Panc1 (cell line): ENCODE measurements at regions not wholly inside any gene's neighbourhood (a gene's known extent, or its start where the extent isn't known, plus 50 kb on each side); places are given as distances from the start of the nearest gene placed in this dataset.

Source experiments
- ATAC-seq: fragments of 200-7000 bp; cut with Tn5 transposase; 2 replicates; pipeline ENCODE4 v1.9.1; 2020; ENCODE audit warnings: mild to moderate bottlenecking, moderate library complexity
- BruUV-seq: library from RNA; stranded (reverse); fragments of 400-500 nt; replicated peaks from 2 replicates; lab custom pipeline; 2021; lab: Mats Ljungman, UMichigan
- CTCF ChIA-PET: fragments of 300-600 bp; sonication (Branson Sonifier 250); formaldehyde crosslinking; loops from one replicate; lab custom pipeline; 2022; ENCODE audit warnings: antibody characterized with exemption; lab: Charles Lee
- POLR2A ChIA-PET: fragments of 300-600 bp; sonication (Branson Sonifier 250); formaldehyde crosslinking; loops from one replicate; lab custom pipeline; 2022; ENCODE audit warnings: antibody characterized with exemption; lab: Charles Lee
- DNase-seq: peaks from one replicate; pipeline ENCODE4 v3.0.0-alpha.2; 2010; ENCODE audit warnings: low read depth, low spot score
- H3K27ac ChIP-seq: 2 replicates; pipeline ENCODE4 v1.5.1; 2011; ENCODE audit warnings: mild to moderate bottlenecking, low read length, inconsistent platforms
- H3K27me3 ChIP-seq: fragments of 200-500 bp; sonication (Bioruptor generic); 2 replicates; pipeline ENCODE4 v1.6.0; 2014; ENCODE audit warnings: low read length, inconsistent platforms; ENCODE audit not compliant: control insufficient read depth, insufficient read depth
- H3K36me3 ChIP-seq: fragments of 200-500 bp; sonication (Bioruptor generic); 2 replicates; pipeline ENCODE4 v1.5.1; 2014; ENCODE audit warnings: inconsistent platforms, mild to moderate bottlenecking, low read length, moderate library complexity; ENCODE audit not compliant: control insufficient read depth, insufficient read depth
- H3K4me1 ChIP-seq: 2 replicates; pipeline ENCODE4 v1.5.1; 2011; ENCODE audit warnings: inconsistent platforms, mild to moderate bottlenecking, low read length, moderate library complexity; ENCODE audit not compliant: control insufficient read depth, insufficient read depth
- H3K4me3 ChIP-seq, 2 experiments: 2 replicates each; pipeline ENCODE4 v1.5.1; 2011 to 2012; ENCODE audit warnings: low read depth in 2 of 2, low read length in 2 of 2, mild to moderate bottlenecking in 2 of 2, inconsistent platforms in 1 of 2, moderate library complexity in 1 of 2
- H3K9me3 ChIP-seq: fragments of 200-500 bp; sonication (Bioruptor generic); 2 replicates; pipeline ENCODE4 v1.5.1; 2014; ENCODE audit warnings: low read depth, mild to moderate bottlenecking, inconsistent platforms, low read length, moderate library complexity; ENCODE audit not compliant: control insufficient read depth, insufficient read depth
- CTCF ChIP-seq: fragments of 450-650 bp; IDR thresholded peaks from 2 replicates; pipeline ENCODE4 v1.5.1; 2017; ENCODE audit warnings: mild to moderate bottlenecking
- POLR2AphosphoS5 ChIP-seq: IDR thresholded peaks from 2 replicates; pipeline ENCODE4 v1.6.1; 2012; ENCODE audit warnings: mild to moderate bottlenecking, low read depth, low read length, moderate library complexity
- REST ChIP-seq, 2 experiments: IDR thresholded peaks; 2 replicates each; pipeline ENCODE4 v1.6.1; 2011 to 2012; ENCODE audit warnings: low read depth in 2 of 2, control low read depth in 1 of 2, low read length in 1 of 2, mild to moderate bottlenecking in 1 of 2, moderate library complexity in 1 of 2; ENCODE audit not compliant: insufficient read depth in 1 of 2
- SIN3A ChIP-seq: IDR thresholded peaks from 2 replicates; pipeline ENCODE4 v1.6.1; 2012; ENCODE audit warnings: low read depth, mild to moderate bottlenecking, low read length, moderate library complexity, borderline replicate concordance; ENCODE audit not compliant: insufficient read depth
- TCF7L2 ChIP-seq: IDR thresholded peaks from 2 replicates; pipeline ENCODE4 v1.6.1; 2011; ENCODE audit warnings: mild to moderate bottlenecking, low read depth, low read length, inconsistent platforms
- in situ Hi-C: cut with HindIII; loops from 2 replicates; pipeline ENCODE4 v1.10.0; 2016; ENCODE audit warnings: low sequenced_read_pairs, low pct_unique_long_range_greater_than_20kb
- intact Hi-C: fragments of 100-400 bp; cut with micrococcal nuclease; formaldehyde crosslinking; loops from one replicate; pipeline ENCODE4 v1.10.0; 2022; ENCODE audit not compliant: unreplicated experiment

GRCh38 chrX:74179499-74179898 lies 124.5 kb upstream of the ZCCHC13 start:
- H3K4me3 ChIP-seq: no peak overlapping the region
- no peaks in the 10 kb centered on the region for H3K27me3 ChIP-seq
- in situ Hi-C loops: no loop called here
- CTCF ChIA-PET: interaction anchor here (0.6 kb wide), 1 partner anchor 166 kb away, joined by 11 read pairs; no protein-coding TSS in a partner anchor
- no TSS peak for BruUV-seq
- H3K9me3 ChIP-seq: peaks cover 3% of the 10 kb centered on the region; the same call in 1 of the 2 replicates
- H3K27ac ChIP-seq: peak overlapping the region; percentile 98
- POLR2A ChIA-PET: no interaction called here
- TF ChIP-seq TCF7L2: peak; percentile 95
- no peak for TF ChIP-seq POLR2AphosphoS5
- TF ChIP-seq SIN3A: no peak
- no peak for TF ChIP-seq CTCF
- peak in 1 of 2 experiments; percentile 17; a peak in 1 of 4 replicates for TF ChIP-seq REST (IDR thresholded peaks at IDR 0.05; ENCODE audit: insufficient read depth in 1 of 2, low read depth in 2 of 2, low read length in 1 of 2)
- no peak for DNase-seq
- no peaks in the 10 kb centered on the region for H3K36me3 ChIP-seq
- H3K4me1 ChIP-seq: peaks cover 34% of the 10 kb centered on the region
- intact Hi-C loops: no loop called here
- ATAC-seq: peak; percentile 79

GRCh38 chrX:74179071-74179470 lies 124.9 kb upstream of the ZCCHC13 start:
- Histone ChIP-seq H3K4me1 (peaks cover 34% of the 10 kb centered on the region), H3K27me3 (no peaks in the 10 kb centered on the region), H3K27ac (peak overlapping the region; percentile 98), H3K4me3 (no peak overlapping the region), H3K9me3 (peaks cover 6% of the 10 kb centered on the region; the same call in 1 of the 2 replicates), H3K36me3 (no peaks in the 10 kb centered on the region)
- in situ Hi-C loops (no loop called here), intact Hi-C loops (no loop called here)
- CTCF ChIA-PET: no interaction called here
- DNase-seq (no peak), ATAC-seq (peak; percentile 59; the same call in 1 of the 2 replicates)
- no TSS peak for BruUV-seq
- TF ChIP-seq POLR2AphosphoS5 (0 out of 2 replicates have a peak, but pooled peaks have one; percentile 24), SIN3A (no peak)
- POLR2A ChIA-PET: no interaction called here

GRCh38 chrX:74178536-74178935 lies 125.4 kb upstream of the ZCCHC13 start:
- Histone ChIP-seq H3K36me3 (no peaks in the 10 kb centered on the region), H3K27ac (peak overlapping the region; percentile 98), H3K27me3 (no peaks in the 10 kb centered on the region), H3K9me3 (peaks cover 6% of the 10 kb centered on the region; the same call in 1 of the 2 replicates), H3K4me3 (peak overlapping the region in 1 of 2 experiments; percentile 23; a peak in 1 of 4 replicates), H3K4me1 (peaks cover 34% of the 10 kb centered on the region)
- BruUV-seq: no TSS peak
- CTCF ChIA-PET: no interaction called here
- in situ Hi-C loops (no loop called here), intact Hi-C loops (no loop called here)
- TF ChIP-seq POLR2AphosphoS5 (0 out of 2 replicates have a peak, but pooled peaks have one; percentile 5), TCF7L2 (no peak), SIN3A (no peak), REST (IDR thresholded peaks at IDR 0.05; ENCODE audit: insufficient read depth in 1 of 2, low read depth in 2 of 2, low read length in 1 of 2) (no peak), CTCF (no peak)
- peak; percentile 80 for ATAC-seq
- no peak for DNase-seq
- POLR2A ChIA-PET: no interaction called here
